ENCODE measurements at regions not wholly inside any gene's neighbourhood (a gene's known extent, or its start where the extent isn't known, plus 50 kb on each side); places are given as distances from the start of the nearest gene placed in this dataset.

GRCh38 chr10:24128066-24128730 lies 80.7 kb upstream of the KIAA1217 start:
- peak in 8 of 11 donors; percentile 40 to 75 (median 62) for DNase-seq (ENCODE audit: extremely low read depth in 1 of 11, low read depth in 9 of 11, low spot score in 4 of 11)

GRCh38 chr10:24132741-24133140 lies 76.2 kb upstream of the KIAA1217 start:
- DNase-seq (ENCODE audit: extremely low read depth in 1 of 11, low read depth in 9 of 11, low spot score in 4 of 11) = no peak

- DNase-seq (ENCODE audit: extremely low read depth in 1 of 11, low read depth in 9 of 11, low spot score in 4 of 11) = no peak
These were observed 75.1 kb upstream of the KIAA1217 start for GRCh38 chr10:24133835-24134234.

- DNase-seq (ENCODE audit: extremely low read depth in 1 of 11, low read depth in 9 of 11, low spot score in 4 of 11) = no peak
These were observed 72.9 kb upstream of the KIAA1217 start for GRCh38 chr10:24136070-24136469.

- DNase-seq (ENCODE audit: extremely low read depth in 1 of 11, low read depth in 9 of 11, low spot score in 4 of 11) = no peak
These were observed 61.6 kb upstream of the KIAA1217 start for GRCh38 chr10:24147321-24147720.

- DNase-seq (ENCODE audit: extremely low read depth in 1 of 11, low read depth in 9 of 11, low spot score in 4 of 11) = no peak
These were observed 59.3 kb upstream of the KIAA1217 start for GRCh38 chr10:24149640-24150039.

GRCh38 chr10:24150853-24151252 lies 58.1 kb upstream of the KIAA1217 start:
- DNase-seq (ENCODE audit: extremely low read depth in 1 of 11, low read depth in 9 of 11, low spot score in 4 of 11) = no peak

- DNase-seq (ENCODE audit: extremely low read depth in 1 of 11, low read depth in 9 of 11, low spot score in 4 of 11) = no peak
These were observed 56.7 kb upstream of the KIAA1217 start for GRCh38 chr10:24152270-24152669.

GRCh38 chr10:24153031-24153430 lies 55.9 kb upstream of the KIAA1217 start:
- DNase-seq (ENCODE audit: extremely low read depth in 1 of 11, low read depth in 9 of 11, low spot score in 4 of 11) = no peak

GRCh38 chr10:24153537-24153936 lies 55.4 kb upstream of the KIAA1217 start:
- no peak for DNase-seq (ENCODE audit: extremely low read depth in 1 of 11, low read depth in 9 of 11, low spot score in 4 of 11)

- DNase-seq (ENCODE audit: extremely low read depth in 1 of 11, low read depth in 9 of 11, low spot score in 4 of 11) = no peak
These were observed 52.3 kb upstream of the KIAA1217 start for GRCh38 chr10:24156686-24157085.

- no peak for DNase-seq (ENCODE audit: extremely low read depth in 1 of 11, low read depth in 9 of 11, low spot score in 4 of 11)
These were observed 51.4 kb upstream of the KIAA1217 start for GRCh38 chr10:24157567-24157966.
